Mesodermal cell (in vitro differentiated cells): ENCODE measurements at regions not wholly inside any gene's neighbourhood (a gene's known extent, or its start where the extent isn't known, plus 50 kb on each side); places are given as distances from the start of the nearest gene placed in this dataset.

ENCODE experiments used
- H3K27ac ChIP-seq: 2 replicates; pipeline ENCODE4 v1.7.0; 2013; ENCODE audit warnings: mild to moderate bottlenecking, low read depth, low read length, moderate library complexity; ENCODE audit not compliant: severe bottlenecking
- H3K36me3 ChIP-seq: 2 replicates; pipeline ENCODE4 v1.7.1; 2013; ENCODE audit warnings: mild to moderate bottlenecking, low read length, moderate library complexity; ENCODE audit not compliant: control insufficient read depth, insufficient read depth
- H3K4me1 ChIP-seq: one replicate; pipeline ENCODE4 v1.7.1; 2013; ENCODE audit warnings: mild to moderate bottlenecking, low read length; ENCODE audit not compliant: insufficient read depth, control insufficient read depth, poor library complexity, severe bottlenecking
- H3K4me3 ChIP-seq: 2 replicates; pipeline ENCODE4 v1.7.0; 2013; ENCODE audit warnings: low read length, control low read depth, mild to moderate bottlenecking; ENCODE audit not compliant: insufficient read depth, poor library complexity, severe bottlenecking; ENCODE audit errors: extremely low read depth
- H3K9me3 ChIP-seq: 2 replicates; pipeline ENCODE4 v1.7.1; 2013; ENCODE audit warnings: mild to moderate bottlenecking, low read length, moderate library complexity; ENCODE audit not compliant: control insufficient read depth
- WGBS, 2 experiments: methylation state at CpG; one replicate each; pipeline ENCODE4 v1.1.5; 2013; ENCODE audit warnings: missing lambda C conversion rate in 2 of 2; ENCODE audit not compliant: insufficient coverage in 2 of 2; 5-methylcytosine and 5-hydroxymethylcytosine counted together

DNA sequence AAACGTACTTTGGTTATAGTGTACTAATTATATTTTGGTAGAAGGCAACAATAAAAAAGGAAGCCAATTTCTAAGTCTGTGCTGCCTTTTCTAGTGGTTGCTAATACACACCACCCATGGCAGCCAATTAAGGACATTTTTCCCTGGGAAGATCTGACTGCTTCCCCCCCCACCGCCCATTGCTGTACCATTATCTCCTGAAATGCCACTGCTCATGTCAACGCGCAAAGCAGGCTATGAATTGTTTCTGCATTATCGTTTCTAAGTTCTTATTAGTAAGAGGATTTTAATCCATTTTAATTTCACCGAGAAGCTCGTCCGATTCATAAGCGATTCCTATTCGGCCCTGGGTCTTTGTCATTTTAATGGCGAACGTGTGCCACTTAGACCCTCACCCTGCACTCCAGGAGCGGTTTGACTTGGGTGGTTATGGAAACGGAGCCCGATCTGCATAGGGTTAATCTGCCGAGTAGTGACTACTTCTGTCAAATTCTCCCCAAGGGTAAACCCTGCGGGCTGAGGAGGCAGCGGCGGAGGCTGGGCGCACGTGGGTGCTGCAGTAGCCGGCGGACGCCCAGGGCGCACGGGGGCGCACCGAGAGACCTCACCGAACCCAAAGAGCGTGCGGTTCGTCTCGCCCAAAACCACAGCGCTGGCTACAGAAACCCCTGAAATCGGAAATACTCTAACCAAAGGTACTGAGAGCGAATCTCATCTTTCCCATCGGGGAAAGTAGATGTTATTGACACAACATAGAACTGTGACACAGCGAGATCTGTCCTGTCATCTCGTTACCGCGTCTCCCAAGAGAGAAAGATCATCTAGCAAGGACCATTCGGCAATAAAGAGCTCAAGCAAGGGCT, 55.8 kb upstream of the SHC3 start:
- Histone ChIP-seq H3K36me3 (no peaks in the 10 kb centered on the region), H3K4me1 (no peaks in the 10 kb centered on the region), H3K4me3 (peak overlapping the region; percentile 33), H3K9me3 (no peaks in the 10 kb centered on the region), H3K27ac (no peak overlapping the region)
- WGBS, 2 experiments, result 7 to 9% methylated on average over 32 to 39 of the region's 42 CpGs

DNA sequence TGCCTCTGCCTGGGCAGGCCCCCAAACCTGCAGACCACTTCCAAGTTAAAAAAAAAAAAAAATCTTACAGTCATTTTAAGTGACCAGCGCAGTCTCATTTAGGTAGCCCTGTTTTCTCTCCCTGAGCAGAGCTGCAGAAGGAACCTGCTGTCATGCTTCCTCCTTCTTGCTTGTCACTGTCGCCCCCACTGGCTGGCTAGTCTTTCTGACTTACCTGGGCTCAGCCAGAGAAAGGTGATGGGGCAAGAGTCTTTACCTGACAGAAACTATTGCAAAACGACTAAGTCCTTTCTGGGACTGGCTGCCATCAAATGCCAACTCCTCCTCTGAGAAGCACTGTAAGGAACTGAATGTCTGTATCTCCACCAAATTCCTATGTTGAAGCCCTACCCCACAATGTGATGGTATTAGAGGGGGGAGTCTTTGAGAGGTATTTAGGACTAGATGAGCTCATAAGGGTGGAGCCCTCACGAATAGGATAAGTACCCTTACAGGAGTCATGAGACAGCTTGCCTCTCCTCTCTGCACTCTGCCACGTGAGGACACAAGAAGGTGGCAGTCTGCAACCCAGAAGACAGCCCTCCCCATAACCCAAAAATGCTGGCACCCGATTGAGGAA, 58.4 kb upstream of the SHC3 start:
- H3K27ac ChIP-seq, result no peak overlapping the region
- 54 to 59% methylated on average over 3 to 4 of the region's 6 CpGs for WGBS, 2 experiments
- H3K4me3 ChIP-seq, result no peak overlapping the region

DNA sequence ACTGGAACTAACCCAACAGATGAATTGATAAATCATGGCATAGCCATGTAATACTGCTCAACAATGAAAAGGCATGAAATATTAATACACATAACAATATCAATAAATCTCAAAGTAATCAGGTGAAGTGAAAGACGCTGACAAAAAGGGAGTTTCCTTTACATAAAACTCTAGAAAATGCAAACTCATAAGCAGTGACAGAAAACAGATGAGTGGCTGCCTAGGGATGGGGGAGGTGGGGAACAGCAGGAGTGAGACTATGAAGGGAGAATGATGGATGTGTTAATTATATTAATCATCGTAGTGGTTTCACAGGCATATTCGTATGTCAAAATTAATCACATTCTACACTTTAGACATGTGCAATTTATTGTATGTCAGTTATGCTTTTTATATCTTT, 59.8 kb upstream of the SHC3 start:
- Histone ChIP-seq H3K27ac (no peak overlapping the region), H3K4me3 (no peak overlapping the region), H3K4me1 (no peaks in the 10 kb centered on the region), H3K9me3 (no peaks in the 10 kb centered on the region), H3K36me3 (no peaks in the 10 kb centered on the region)
- no CpG with 5 or more reads among the region's 3 CpGs for WGBS, 2 experiments

More for the DNA sequence above, 58.4 kb upstream of the SHC3 start:
- Histone ChIP-seq H3K36me3 (no peaks in the 10 kb centered on the region), H3K4me1 (no peaks in the 10 kb centered on the region), H3K9me3 (no peaks in the 10 kb centered on the region)

DNA sequence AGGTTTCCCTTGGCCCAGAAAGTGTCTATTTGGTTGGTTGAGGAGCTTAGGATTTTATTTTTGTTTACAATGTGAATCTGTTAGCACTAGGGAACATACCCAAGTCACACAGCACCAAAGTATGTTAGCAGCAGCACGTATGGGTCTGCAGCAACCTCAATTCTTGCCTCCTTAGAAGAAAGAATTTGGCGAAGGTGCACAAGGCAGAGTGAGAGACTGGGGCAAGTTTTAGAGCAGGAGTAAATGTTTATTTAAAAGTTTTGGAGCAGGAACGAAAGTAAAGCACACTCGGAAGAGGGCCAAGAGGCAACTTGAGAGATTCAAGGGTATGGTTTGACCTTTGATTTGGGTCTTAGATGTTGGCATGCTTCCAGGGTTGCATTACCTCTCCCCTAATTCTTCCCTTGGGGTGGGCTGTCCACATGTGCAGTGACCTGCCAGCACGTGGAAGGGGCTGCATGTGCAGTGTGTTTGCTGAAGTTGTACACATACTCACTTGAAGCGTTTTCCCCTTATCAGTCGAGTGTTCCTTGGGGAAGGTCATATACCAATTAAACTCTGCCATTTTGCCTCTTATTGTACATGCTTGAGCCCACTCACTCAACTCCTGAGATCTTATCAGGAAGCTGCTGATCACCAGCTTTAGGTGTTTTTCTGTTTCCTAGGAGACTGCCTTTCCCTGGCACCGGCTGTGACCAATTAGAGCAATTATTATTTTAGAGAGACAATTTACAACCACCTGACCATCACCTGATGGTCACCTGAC, 64.9 kb upstream of the SHC3 start:
- H3K36me3 ChIP-seq, result no peaks in the 10 kb centered on the region
- H3K9me3 ChIP-seq, result no peaks in the 10 kb centered on the region
- no peak overlapping the region for H3K27ac ChIP-seq
- WGBS, 2 experiments, result 82 to 92% methylated on average over 6 to 8 of the region's 8 CpGs
- no peak overlapping the region for H3K4me3 ChIP-seq
- H3K4me1 ChIP-seq, result peaks cover 3% of the 10 kb centered on the region

DNA sequence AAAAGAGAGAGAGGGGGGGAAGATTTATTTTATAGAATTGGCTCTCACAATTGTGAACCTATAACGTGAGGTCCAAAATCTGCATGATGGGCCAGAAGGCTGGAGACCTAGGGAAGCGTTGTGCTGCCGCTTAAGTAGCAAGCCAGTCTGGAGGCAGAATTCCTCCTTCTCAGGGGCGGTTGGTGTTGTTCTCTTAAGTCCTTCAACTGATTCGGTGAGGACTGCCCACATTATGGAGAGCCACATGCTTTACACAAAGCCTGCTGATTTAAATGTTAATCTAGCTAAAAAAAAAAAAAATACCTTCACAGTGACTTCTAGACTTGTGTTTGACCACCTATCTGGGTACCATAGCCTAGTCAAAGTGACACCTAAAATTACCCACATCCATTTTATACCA, 64.2 kb upstream of the CKS2 start:
- H3K4me3 ChIP-seq, result no peak overlapping the region
- H3K27ac ChIP-seq, result no peak overlapping the region
- H3K9me3 ChIP-seq, result no peaks in the 10 kb centered on the region
- no peaks in the 10 kb centered on the region for H3K36me3 ChIP-seq
- 85 to 96% methylated on average over 3 of the region's 5 CpGs for WGBS, 2 experiments
- H3K4me1 ChIP-seq, result peaks cover 3% of the 10 kb centered on the region

DNA sequence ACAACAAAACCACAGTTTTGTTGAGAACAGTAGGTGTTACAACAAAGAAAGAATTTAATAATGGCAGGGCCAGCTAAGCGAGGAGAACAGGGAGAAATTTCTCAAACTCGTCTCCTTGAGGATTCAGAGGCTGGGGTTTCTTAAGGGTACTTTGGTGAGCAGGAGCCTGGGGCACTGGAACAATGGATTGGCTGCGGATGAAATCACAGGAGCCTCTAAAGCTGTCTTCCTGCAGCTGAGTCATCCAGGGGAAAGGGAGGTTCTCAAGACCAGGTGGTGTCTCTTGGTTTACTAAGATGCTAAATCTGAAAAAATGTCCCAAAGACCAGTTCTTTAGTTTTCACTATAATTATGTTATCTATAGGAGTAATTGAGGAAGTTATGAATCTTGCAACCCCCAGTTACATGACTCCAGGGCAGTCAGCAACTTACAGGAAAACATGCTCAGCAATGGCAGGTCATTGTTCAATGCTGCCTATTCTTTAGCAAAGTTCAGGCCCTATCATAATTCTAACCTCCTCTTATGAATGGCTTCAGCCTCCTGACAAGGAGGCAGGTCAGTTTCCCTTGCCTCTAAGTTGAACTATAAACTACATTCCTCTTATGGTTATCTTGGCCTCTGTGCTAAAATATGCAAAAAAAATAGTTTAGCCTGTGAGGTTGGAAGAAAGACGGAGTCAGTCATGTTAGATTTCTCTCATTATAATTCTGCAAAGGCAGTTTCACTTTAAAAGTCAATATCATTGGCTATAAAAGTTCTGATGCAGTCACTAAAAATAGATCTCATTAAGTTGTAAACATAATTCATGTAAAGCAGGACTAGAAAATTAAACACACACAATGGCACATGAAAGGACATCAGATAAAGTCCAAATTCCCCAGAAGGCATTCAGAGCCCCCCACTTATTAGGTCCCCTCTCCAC, 63.3 kb upstream of the CKS2 start:
- H3K27ac ChIP-seq, result peak overlapping the region; percentile 11
- no peaks in the 10 kb centered on the region for H3K9me3 ChIP-seq
- no peak overlapping the region for H3K4me3 ChIP-seq
- H3K4me1 ChIP-seq, result peaks cover 3% of the 10 kb centered on the region
- no peaks in the 10 kb centered on the region for H3K36me3 ChIP-seq
- 30 to 37% methylated on average over 3 of the region's 4 CpGs for WGBS, 2 experiments

DNA sequence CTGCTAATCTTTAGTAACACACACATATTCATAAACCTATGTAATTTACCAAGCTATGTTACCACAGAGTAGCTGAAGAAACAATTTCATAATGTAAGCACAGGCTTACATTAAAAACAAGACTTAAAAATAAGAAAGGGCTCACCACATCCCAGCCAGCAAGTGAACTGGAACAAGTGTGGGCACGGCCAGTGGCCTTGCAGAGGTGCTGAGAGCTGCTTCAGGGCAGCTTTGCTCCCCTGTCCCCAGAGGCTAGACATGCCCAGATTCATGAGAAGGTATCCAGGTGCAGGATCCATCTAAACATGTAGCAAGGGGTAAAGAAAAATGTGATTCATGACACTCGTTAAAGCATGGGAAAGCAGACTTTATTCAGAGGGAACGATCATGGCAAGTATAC, 62.0 kb upstream of the CKS2 start:
- H3K4me3 ChIP-seq, result no peak overlapping the region
- H3K36me3 ChIP-seq, result no peaks in the 10 kb centered on the region
- 76 to 100% methylated on average over 1 to 2 of the region's 3 CpGs for WGBS, 2 experiments
- H3K9me3 ChIP-seq, result no peaks in the 10 kb centered on the region
- peaks cover 3% of the 10 kb centered on the region for H3K4me1 ChIP-seq
- no peak overlapping the region for H3K27ac ChIP-seq

DNA sequence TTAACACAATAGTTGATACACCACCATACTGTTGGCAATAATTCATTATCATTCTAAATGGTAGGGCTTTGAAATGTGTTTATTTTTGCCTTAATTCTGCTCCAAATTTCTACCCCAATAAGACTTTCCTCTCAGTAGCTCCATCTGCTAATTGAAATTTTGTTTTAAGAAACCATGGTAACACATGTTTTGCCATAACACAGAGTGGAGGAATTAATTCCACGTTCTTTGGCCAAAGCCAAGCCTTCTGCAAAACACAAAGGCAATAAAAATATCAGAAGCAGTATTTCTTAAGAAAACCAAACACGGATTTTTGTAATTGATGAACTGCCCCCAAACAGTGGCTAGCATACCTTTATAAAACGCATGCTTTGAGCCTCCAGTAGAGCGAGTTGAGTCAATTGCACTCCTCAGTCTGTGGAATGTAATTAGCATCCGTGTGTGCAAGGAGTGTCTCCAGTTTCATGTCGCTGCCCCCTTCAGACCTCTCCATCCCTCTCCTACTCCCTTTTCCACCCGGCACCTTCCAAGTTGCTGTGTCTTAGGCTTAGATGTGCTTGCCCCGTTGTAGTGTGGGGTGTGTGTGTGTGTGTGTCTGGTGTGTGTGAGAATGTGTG, 58.2 kb upstream of the CKS2 start:
- Histone ChIP-seq H3K27ac (no peak overlapping the region), H3K4me3 (no peak overlapping the region), H3K4me1 (no peaks in the 10 kb centered on the region), H3K36me3 (no peaks in the 10 kb centered on the region), H3K9me3 (no peaks in the 10 kb centered on the region)
- WGBS, 2 experiments, result 84 to 90% methylated on average over 4 to 6 of the region's 8 CpGs

DNA sequence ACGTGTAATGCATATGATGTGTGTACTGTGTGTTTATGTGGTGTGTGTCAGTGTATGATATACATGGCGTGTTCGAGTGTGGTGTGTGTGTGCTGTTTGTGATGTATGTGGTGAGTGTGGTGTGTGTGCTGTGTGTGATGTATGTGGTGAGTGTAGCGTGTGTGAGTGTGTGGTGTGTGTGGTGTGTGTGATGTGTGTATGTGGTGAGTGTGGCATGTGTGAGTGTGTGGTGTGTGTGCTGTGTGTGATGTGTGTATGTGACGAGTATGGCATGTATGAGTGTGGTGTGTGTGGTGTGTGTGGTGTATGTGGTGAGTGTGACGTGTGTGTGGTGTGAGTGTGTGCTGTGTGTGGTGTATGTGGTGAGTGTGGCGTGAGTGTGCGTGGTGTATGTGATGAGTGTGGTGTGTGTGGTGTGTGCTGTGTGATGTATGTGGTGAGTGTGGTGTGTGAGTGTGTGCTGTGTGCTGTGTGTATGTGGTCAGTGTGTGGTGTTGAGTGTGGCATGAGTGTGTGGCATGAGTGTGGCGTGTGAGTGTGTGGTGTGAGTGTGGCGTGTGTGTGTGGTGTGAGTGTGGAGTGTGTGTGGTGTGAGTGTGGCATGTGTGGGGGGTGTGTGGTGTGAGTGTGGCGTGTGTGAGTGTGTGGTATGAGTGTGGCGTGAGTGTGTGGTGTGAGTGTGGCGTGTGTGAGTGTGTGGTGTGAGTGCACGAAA, 56.8 kb upstream of the CKS2 start:
- Histone ChIP-seq H3K27ac (no peak overlapping the region), H3K36me3 (no peaks in the 10 kb centered on the region), H3K4me3 (no peak overlapping the region), H3K9me3 (no peaks in the 10 kb centered on the region), H3K4me1 (no peaks in the 10 kb centered on the region)
- WGBS, 2 experiments, result 84 to 85% methylated on average over 9 to 11 of the region's 14 CpGs
